ENCODE measurements at regions not wholly inside any gene's neighbourhood (a gene's known extent, or its start where the extent isn't known, plus 50 kb on each side); places are given as distances from the start of the nearest gene placed in this dataset.

DNA sequence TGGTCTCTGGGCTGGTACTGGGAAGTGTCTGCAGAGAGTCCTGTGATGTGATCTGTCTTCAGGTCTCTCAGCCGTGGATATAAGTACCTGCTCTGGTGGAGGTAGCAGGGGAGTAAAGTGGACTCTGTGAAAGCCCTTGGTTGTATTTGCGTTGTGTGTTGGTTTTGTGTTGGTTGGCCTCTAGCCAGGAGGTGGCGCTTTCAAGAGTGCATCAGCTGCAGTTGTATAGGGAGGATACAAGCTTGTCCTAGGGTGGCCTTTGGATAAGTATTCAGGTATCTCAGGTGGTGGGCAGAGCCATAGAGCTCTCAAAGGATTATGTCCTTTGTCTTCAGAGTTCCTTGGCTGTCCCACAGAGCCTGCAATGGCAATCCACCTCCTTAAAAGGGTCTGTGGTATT, 111.6 kb downstream of the MAGEB17 start (continued):
- TF ChIP-seq, protein P1, sequence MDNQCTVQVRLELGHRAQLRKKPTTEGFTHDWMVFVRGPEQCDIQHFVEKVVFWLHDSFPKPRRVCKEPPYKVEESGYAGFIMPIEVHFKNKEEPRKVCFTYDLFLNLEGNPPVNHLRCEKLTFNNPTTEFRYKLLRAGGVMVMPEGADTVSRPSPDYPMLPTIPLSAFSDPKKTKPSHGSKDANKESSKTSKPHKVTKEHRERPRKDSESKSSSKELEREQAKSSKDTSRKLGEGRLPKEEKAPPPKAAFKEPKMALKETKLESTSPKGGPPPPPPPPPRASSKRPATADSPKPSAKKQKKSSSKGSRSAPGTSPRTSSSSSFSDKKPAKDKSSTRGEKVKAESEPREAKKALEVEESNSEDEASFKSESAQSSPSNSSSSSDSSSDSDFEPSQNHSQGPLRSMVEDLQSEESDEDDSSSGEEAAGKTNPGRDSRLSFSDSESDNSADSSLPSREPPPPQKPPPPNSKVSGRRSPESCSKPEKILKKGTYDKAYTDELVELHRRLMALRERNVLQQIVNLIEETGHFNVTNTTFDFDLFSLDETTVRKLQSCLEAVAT (IDR thresholded peaks at IDR 0.05), result no peak
- TF ChIP-seq CBX5 (IDR thresholded peaks at IDR 0.05; ENCODE audit: low read depth), result no peak
- no peak for TF ChIP-seq ZNF622 (IDR thresholded peaks at IDR 0.05)
- TF ChIP-seq ZNF384 (IDR thresholded peaks at IDR 0.05; ENCODE audit: borderline replicate concordance, low read depth, low read length), result no peak
- TF ChIP-seq BACH1 (IDR thresholded peaks at IDR 0.05; ENCODE audit: borderline replicate concordance), result no peak
- TF ChIP-seq ZNF274 (IDR thresholded peaks at IDR 0.05; ENCODE audit: insufficient read depth, insufficient read length), result no peak

DNA sequence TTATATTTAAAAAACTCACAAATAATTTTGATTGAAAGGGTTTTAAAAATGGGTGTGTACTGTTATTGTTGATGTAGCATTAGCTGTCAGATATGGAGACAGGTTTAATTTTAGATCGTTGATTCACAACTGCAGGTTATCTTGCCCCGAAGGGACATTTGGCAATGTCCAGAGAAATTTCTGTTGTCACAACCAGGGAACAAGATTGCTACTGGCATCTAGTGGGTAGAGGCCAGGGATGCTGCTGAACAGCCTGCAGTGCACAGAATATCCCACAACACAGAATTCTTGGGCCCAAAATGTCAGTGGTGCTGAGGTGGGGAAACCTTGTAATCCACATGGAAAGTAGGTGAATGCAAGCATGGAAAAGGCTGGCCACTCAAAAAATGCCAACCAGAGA, 114.9 kb downstream of the MAGEB17 start:
- Histone ChIP-seq H3K4me1 (ENCODE audit: control insufficient read depth, insufficient read depth, low read length) (no peaks in the 10 kb centered on the region), H3K27me3 (replicated peaks in 1 of 2; ENCODE audit: control insufficient read depth in 2 of 2, insufficient read depth in 2 of 2, low read length in 1 of 2) (no peaks in the 10 kb centered on the region), H3K9ac (ENCODE audit: control insufficient read depth, insufficient read depth, low read length) (no peak overlapping the region), H3K4me3 (no peak overlapping the region), H3K36me3 (ENCODE audit: control insufficient read depth in 2 of 2, insufficient read depth in 2 of 2, low read length in 1 of 2) (no peaks in the 10 kb centered on the region), H2AFZ (ENCODE audit: control insufficient read depth, low read depth, low read length) (no peak overlapping the region), H3K9me3 (replicated peaks; ENCODE audit: control insufficient read depth, insufficient read depth, low read length) (no peaks in the 10 kb centered on the region), H3K79me2 (ENCODE audit: control insufficient read depth, insufficient read depth, low read length) (no peaks in the 10 kb centered on the region), H4K20me1 (ENCODE audit: control insufficient read depth, insufficient read depth) (no peaks in the 10 kb centered on the region), H3K4me2 (ENCODE audit: control insufficient read depth, insufficient read depth) (no peak overlapping the region), H3K27ac (ENCODE audit: control insufficient read depth, insufficient read depth) (no peak overlapping the region)
- ATAC-seq, result no peak
- TF ChIP-seq SUZ12 (IDR thresholded peaks at IDR 0.05; ENCODE audit: unreplicated experiment) (no peak), FOS (IDR thresholded peaks at IDR 0.05; ENCODE audit: borderline replicate concordance, extremely low read depth, insufficient read length) (no peak), NBN (IDR thresholded peaks at IDR 0.05) (no peak), SRF (IDR thresholded peaks at IDR 0.05; ENCODE audit: low read depth in 2 of 2, low read length in 2 of 2) (no peak), RELA (IDR thresholded peaks at IDR 0.05; ENCODE audit: borderline replicate concordance, partially characterized antibody) (no peak), CBFB (IDR thresholded peaks at IDR 0.05; ENCODE audit: low read depth) (no peak), ETV6 (conservative IDR thresholded peaks at IDR 0.05 in 1 of 2, IDR thresholded peaks at IDR 0.05 in 1 of 2; ENCODE audit: borderline replicate concordance in 1 of 2, low read depth in 1 of 2) (no peak), NR2F1 (conservative IDR thresholded peaks at IDR 0.05) (no peak), STAT1 (conservative IDR thresholded peaks at IDR 0.05) (no peak), ZNF384 (IDR thresholded peaks at IDR 0.05; ENCODE audit: borderline replicate concordance, low read depth, low read length) (no peak), CEBPB (IDR thresholded peaks at IDR 0.05; ENCODE audit: borderline replicate concordance in 1 of 2, low read depth in 2 of 2, low read length in 2 of 2) (no peak), POLR2A (IDR thresholded peaks at IDR 0.05; ENCODE audit: low read depth, low read length) (no peak), RBBP5 (conservative IDR thresholded peaks at IDR 0.05) (no peak), BCL11A (IDR thresholded peaks at IDR 0.05; ENCODE audit: low read depth, low read length) (no peak)
- TF ChIP-seq, protein P2, sequence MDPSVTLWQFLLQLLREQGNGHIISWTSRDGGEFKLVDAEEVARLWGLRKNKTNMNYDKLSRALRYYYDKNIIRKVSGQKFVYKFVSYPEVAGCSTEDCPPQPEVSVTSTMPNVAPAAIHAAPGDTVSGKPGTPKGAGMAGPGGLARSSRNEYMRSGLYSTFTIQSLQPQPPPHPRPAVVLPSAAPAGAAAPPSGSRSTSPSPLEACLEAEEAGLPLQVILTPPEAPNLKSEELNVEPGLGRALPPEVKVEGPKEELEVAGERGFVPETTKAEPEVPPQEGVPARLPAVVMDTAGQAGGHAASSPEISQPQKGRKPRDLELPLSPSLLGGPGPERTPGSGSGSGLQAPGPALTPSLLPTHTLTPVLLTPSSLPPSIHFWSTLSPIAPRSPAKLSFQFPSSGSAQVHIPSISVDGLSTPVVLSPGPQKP (IDR thresholded peaks at IDR 0.05; ENCODE audit: low read depth, low read length), result no peak
- TF ChIP-seq, protein P1 (IDR thresholded peaks at IDR 0.05), result no peak
- TF ChIP-seq, protein P3, sequence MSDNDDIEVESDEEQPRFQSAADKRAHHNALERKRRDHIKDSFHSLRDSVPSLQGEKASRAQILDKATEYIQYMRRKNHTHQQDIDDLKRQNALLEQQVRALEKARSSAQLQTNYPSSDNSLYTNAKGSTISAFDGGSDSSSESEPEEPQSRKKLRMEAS (IDR thresholded peaks at IDR 0.05; ENCODE audit: low read depth, low read length), result no peak
- in situ Hi-C loops (cut with MboI) (no loop called here), intact Hi-C loops (cut with micrococcal nuclease; ENCODE audit: unreplicated experiment) (no loop called here)
- DNase-seq (ENCODE audit: low read depth, low spot score), result no peak
- ChIA-PET SMC1A (ENCODE audit: uncharacterized antibody, unreplicated experiment) (interaction anchor here (0.6 kb wide), 1 partner anchor 8 kb away, joined by 3 read pairs; no protein-coding TSS in a partner anchor), POLR2A (no interaction called here), CTCF (no interaction called here), RAD21 (ENCODE audit: unreplicated experiment) (no interaction called here)
- FAIRE-seq, result no peak
- 13% methylated on average over 2 of the region's 2 CpGs for WGBS (ENCODE audit: insufficient coverage, insufficient replicate concordance, low lambda C conversion rate, missing lambda C conversion rate)
- no TSS peak for BruUV-seq (replicated peaks)

All from GM12878 (cell line).